H1 (cell line): ENCODE measurements at regions not wholly inside any gene's neighbourhood (a gene's known extent, or its start where the extent isn't known, plus 50 kb on each side); places are given as distances from the start of the nearest gene placed in this dataset.

Experiments
- CTCF ChIA-PET: fragments of 300-600 bp; sonication (Branson Sonifier 250); formaldehyde crosslinking; loops from one replicate; lab custom pipeline; 2021; ENCODE audit not compliant: partially characterized antibody; lab: Charles Lee
- POLR2A ChIA-PET: fragments of 300-600 bp; sonication (Branson Sonifier 250); formaldehyde crosslinking; loops from one replicate; lab custom pipeline; 2021; ENCODE audit warnings: inconsistent platforms; ENCODE audit not compliant: partially characterized antibody; lab: Charles Lee
- DNase-seq, 2 experiments: peaks; one replicate each; pipeline versions ENCODE4 v3.0.0 to v3.0.0-alpha.2; 2010 to 2022; ENCODE audit warnings: low spot score in 2 of 2, low read depth in 1 of 2, mixed read lengths in 1 of 2
- FAIRE-seq: peaks from 2 replicates; lab custom pipeline; 2011; peaks lifted over from hg19 to GRCh38; lab: Jason Lieb, UNC
- H2AFZ ChIP-seq: 2 replicates; pipeline ENCODE4 v1.8.1; 2012; ENCODE audit warnings: low read length, inconsistent platforms
- H2AK5ac ChIP-seq: 2 replicates; pipeline ENCODE4 v1.6.1; 2013; ENCODE audit warnings: low read depth, low read length
- H2BK120ac ChIP-seq: replicated peaks from 2 replicates; pipeline ENCODE3; 2013; ENCODE audit warnings: low read depth, low read length, inconsistent platforms
- H2BK12ac ChIP-seq: 2 replicates; pipeline ENCODE4 v1.6.1; 2013; ENCODE audit warnings: low read depth, low read length
- H2BK15ac ChIP-seq: 2 replicates; pipeline ENCODE4 v1.6.1; 2013; ENCODE audit warnings: low read length
- H2BK20ac ChIP-seq: 2 replicates; pipeline ENCODE4 v1.6.1; 2013; ENCODE audit warnings: low read length
- H2BK5ac ChIP-seq: 2 replicates; pipeline ENCODE4 v1.6.1; 2013; ENCODE audit warnings: low read depth, low read length
- H3K14ac ChIP-seq: 2 replicates; pipeline ENCODE4 v1.6.1; 2013; ENCODE audit warnings: inconsistent platforms; ENCODE audit not compliant: insufficient read length
- H3K18ac ChIP-seq: 2 replicates; pipeline ENCODE4 v1.6.1; 2013; ENCODE audit warnings: low read length; ENCODE audit errors: extremely low read depth
- H3K23ac ChIP-seq: 2 replicates; pipeline ENCODE4 v1.6.1; 2013; ENCODE audit warnings: inconsistent platforms; ENCODE audit not compliant: insufficient read length
- H3K23me2 ChIP-seq: 2 replicates; pipeline ENCODE4 v1.6.1; 2013; ENCODE audit warnings: low read depth, low read length
- H3K27ac ChIP-seq: 2 replicates; pipeline ENCODE4 v1.6.1; 2011; ENCODE audit warnings: low read depth, low read length, inconsistent platforms
- H3K27me3 ChIP-seq, 4 experiments: replicated peaks in 1 of 4; 1 replicate in 1 of 4; 2 replicates in 3 of 4; pipeline versions ENCODE4 v1.6.1 to v1.8.1; 2011 to 2013; ENCODE audit warnings: low read length in 3 of 4, mild to moderate bottlenecking in 3 of 4, inconsistent platforms in 2 of 4, mixed read lengths in 2 of 4, moderate library complexity in 1 of 4; ENCODE audit not compliant: control insufficient read depth in 3 of 4, insufficient read depth in 3 of 4; ENCODE audit errors: extremely low read depth in 1 of 4
- H3K36me3 ChIP-seq, 4 experiments: 2 replicates each; pipeline versions ENCODE4 v1.6.1 to v1.8.1; 2011 to 2013; ENCODE audit warnings: mild to moderate bottlenecking in 4 of 4, low read length in 3 of 4, moderate library complexity in 2 of 4, control low read depth in 1 of 4, inconsistent platforms in 1 of 4; ENCODE audit not compliant: insufficient read depth in 4 of 4, control insufficient read depth in 2 of 4
- H3K4ac ChIP-seq: replicated peaks from 2 replicates; pipeline ENCODE3; 2013; ENCODE audit warnings: low read length, low read depth, mixed read lengths, inconsistent platforms; ENCODE audit not compliant: insufficient read length
- H3K4me1 ChIP-seq, 4 experiments: replicated peaks in 1 of 4; 1 replicate in 1 of 4; 2 replicates in 3 of 4; pipeline versions ENCODE4 v1.6.1 to v1.8.1; 2011 to 2013; ENCODE audit warnings: low read length in 3 of 4, inconsistent platforms in 2 of 4, mixed read lengths in 1 of 4; ENCODE audit not compliant: insufficient read depth in 4 of 4, control insufficient read depth in 3 of 4
- H3K4me2 ChIP-seq, 2 experiments: 2 replicates each; pipeline versions ENCODE4 v1.6.1 to v1.8.1; 2011 to 2013; ENCODE audit warnings: low read depth in 2 of 2, low read length in 2 of 2, control low read depth in 1 of 2, inconsistent platforms in 1 of 2, mild to moderate bottlenecking in 1 of 2; ENCODE audit not compliant: insufficient read depth in 1 of 2
- H3K4me3 ChIP-seq, 4 experiments: fragments of 200-600, 300-600 bp in 1 of 4; sonication (generic), shearing (Covaris generic), sonication (Bioruptor Twin) in 1 of 4; 2 replicates each; pipeline versions ENCODE4 v1.5.1 to v1.8.1; 2011 to 2016; ENCODE audit warnings: low read length in 4 of 4, low read depth in 3 of 4, control low read depth in 2 of 4, inconsistent platforms in 2 of 4, mild to moderate bottlenecking in 2 of 4, mixed read lengths in 1 of 4, moderate library complexity in 1 of 4; ENCODE audit not compliant: insufficient read depth in 2 of 4; ENCODE audit errors: extremely low read depth in 1 of 4
- H3K56ac ChIP-seq: replicated peaks from 2 replicates; pipeline ENCODE3; 2013; ENCODE audit warnings: low read depth, mild to moderate bottlenecking, mixed read lengths, low read length, inconsistent platforms; ENCODE audit not compliant: insufficient read length
- H3K79me1 ChIP-seq: 2 replicates; pipeline ENCODE4 v1.6.1; 2013; ENCODE audit warnings: low read depth, low read length, control low read depth
- H3K79me2 ChIP-seq, 2 experiments: 2 replicates each; pipeline versions ENCODE4 v1.6.1 to v1.8.1; 2012 to 2013; ENCODE audit warnings: low read length in 2 of 2, mild to moderate bottlenecking in 2 of 2, inconsistent platforms in 1 of 2; ENCODE audit not compliant: insufficient read depth in 2 of 2, control insufficient read depth in 1 of 2
- H3K9ac ChIP-seq, 4 experiments: replicated peaks in 1 of 4; 1 replicate in 1 of 4; 2 replicates in 3 of 4; pipeline versions ENCODE4 v1.6.1 to v1.8.1; 2011 to 2013; ENCODE audit warnings: low read depth in 3 of 4, low read length in 3 of 4, control low read depth in 2 of 4, mild to moderate bottlenecking in 2 of 4, moderate library complexity in 2 of 4, inconsistent platforms in 1 of 4; ENCODE audit errors: extremely low read depth in 1 of 4
- H3K9me3 ChIP-seq, 2 experiments: 2 replicates each; pipeline versions ENCODE4 v1.6.1 to v1.8.1; 2012 to 2013; ENCODE audit warnings: mild to moderate bottlenecking in 2 of 2, moderate library complexity in 2 of 2, control low read depth in 1 of 2, inconsistent platforms in 1 of 2, low read depth in 1 of 2, low read length in 1 of 2, mixed read lengths in 1 of 2; ENCODE audit not compliant: insufficient read depth in 2 of 2
- H4K20me1 ChIP-seq, 2 experiments: replicated peaks in 1 of 2; 2 replicates each; pipeline versions ENCODE3 to v1.8.1; 2011 to 2013; ENCODE audit warnings: inconsistent platforms in 2 of 2, low read length in 2 of 2, mild to moderate bottlenecking in 1 of 2; ENCODE audit not compliant: insufficient read depth in 2 of 2, control insufficient read depth in 1 of 2
- H4K5ac ChIP-seq: 2 replicates; pipeline ENCODE4 v1.6.1; 2013; ENCODE audit warnings: low read length, low read depth, mixed read lengths, inconsistent platforms; ENCODE audit not compliant: insufficient read length
- H4K8ac ChIP-seq: 2 replicates; pipeline ENCODE4 v1.8.0; 2013; ENCODE audit warnings: mild to moderate bottlenecking, moderate library complexity, low read length, inconsistent platforms; ENCODE audit not compliant: insufficient read depth; ENCODE audit errors: extremely low read depth
- H4K91ac ChIP-seq: replicated peaks from 2 replicates; pipeline ENCODE3; 2013; ENCODE audit warnings: low read length, mixed read lengths, inconsistent platforms; ENCODE audit not compliant: insufficient read length
- SIN3A ChIP-seq, 2 experiments: IDR thresholded peaks in 1 of 2; conservative IDR thresholded peaks in 1 of 2; 2 replicates each; pipeline ENCODE4 v1.6.1; 2011 to 2012; ENCODE audit warnings: low read length in 2 of 2, improper control_type of control experiment in 1 of 2, low read depth in 1 of 2, mild to moderate bottlenecking in 1 of 2
- SUZ12 ChIP-seq: fragments of 200-600 bp; sonication (generic); IDR thresholded peaks from 2 replicates; pipeline ENCODE4 v1.6.1; 2012; ENCODE audit warnings: mild to moderate bottlenecking, inconsistent platforms, low read length, moderate library complexity, mixed read lengths
- TEAD4 ChIP-seq: IDR thresholded peaks from 2 replicates; pipeline ENCODE4 v1.6.1; 2012; ENCODE audit warnings: low read depth, low read length, inconsistent platforms, mixed read lengths
- WGBS, 2 experiments: shearing (Covaris generic) in 1 of 2; methylation state at CpG; one replicate each; pipeline versions ENCODE4 v1.1.6 to v1.1.7; 2013 to 2015; ENCODE audit warnings: low lambda C conversion rate in 2 of 2, mixed read lengths in 2 of 2, inconsistent platforms in 1 of 2, low coverage in 1 of 2, missing lambda C conversion rate in 1 of 2; ENCODE audit not compliant: insufficient replicate concordance in 2 of 2, insufficient coverage in 1 of 2, insufficient read length in 1 of 2; ENCODE audit errors: extremely low coverage in 1 of 2, missing lambda C conversion rate in 1 of 2; 5-methylcytosine and 5-hydroxymethylcytosine counted together

- H3K9me3 ChIP-seq, result no peaks in the 10 kb centered on the region
- H3K27me3 ChIP-seq, result no peaks in the 10 kb centered on the region
- H2BK20ac ChIP-seq, result no peak overlapping the region
- no peaks in the 10 kb centered on the region for H4K20me1 ChIP-seq
- no peak overlapping the region for H3K4me3 ChIP-seq
- no peak overlapping the region for H3K18ac ChIP-seq
- H2BK120ac ChIP-seq, result no peak overlapping the region
- H3K23ac ChIP-seq, result no peak overlapping the region
- H2BK12ac ChIP-seq, result no peak overlapping the region
- H3K79me2 ChIP-seq, result no peaks in the 10 kb centered on the region
- no peak for DNase-seq
- no peak overlapping the region for H2BK15ac ChIP-seq
- WGBS, 2 experiments, result 94% methylated on average over 4 of the region's 4 CpGs; no CpG with 5 or more reads in 1 of the 2 experiments
- H3K23me2 ChIP-seq, result no peaks in the 10 kb centered on the region
- H3K27ac ChIP-seq, result no peak overlapping the region
- H4K5ac ChIP-seq, result no peak overlapping the region
- POLR2A ChIA-PET, result no interaction called here
- CTCF ChIA-PET, result no interaction called here
- no peak overlapping the region for H2AFZ ChIP-seq
- no peak overlapping the region for H2BK5ac ChIP-seq
- FAIRE-seq, result no peak
- no peak overlapping the region for H3K56ac ChIP-seq
- no peak overlapping the region for H3K9ac ChIP-seq
- H3K4ac ChIP-seq, result no peak overlapping the region
- no peak overlapping the region for H3K4me2 ChIP-seq
- H4K91ac ChIP-seq, result no peak overlapping the region
- no peaks in the 10 kb centered on the region for H3K4me1 ChIP-seq
- H3K36me3 ChIP-seq, result no peaks in the 10 kb centered on the region
- H3K14ac ChIP-seq, result no peak overlapping the region
- no peak overlapping the region for H2AK5ac ChIP-seq
- H4K8ac ChIP-seq, result no peak overlapping the region
- H3K79me1 ChIP-seq, result no peaks in the 10 kb centered on the region
- no peak for TF ChIP-seq SIN3A (conservative IDR thresholded peaks at IDR 0.05 in 1 of 2, IDR thresholded peaks at IDR 0.05 in 1 of 2; ENCODE audit: low read depth in 1 of 2, low read length in 2 of 2)
- no peak for TF ChIP-seq TEAD4
- TF ChIP-seq SUZ12, result no peak
These were observed 542.3 kb upstream of the GRIA3 start for GRCh38 chrX:122641826-122642225.
